UCSD-AML1 (cell line): ENCODE measurements at regions not wholly inside any gene's neighbourhood (a gene's known extent, or its start where the extent isn't known, plus 50 kb on each side); places are given as distances from the start of the nearest gene placed in this dataset.
"Not testable (repeated sequence)": the region's sequence is repeated elsewhere in the genome, so short reads cannot be mapped to it uniquely, and the experiment has no call there.

Source experiments
- DNase-seq: peaks from one replicate; lab custom pipeline; 2025; ENCODE audit not compliant: unreplicated experiment; lab: John Stamatoyannopoulos, UW

- no peak for DNase-seq
Measured at GRCh38 chr1:198809247-198809646, 170.4 kb downstream of the PTPRC start.

- no peak for DNase-seq
Measured at GRCh38 chr1:198811449-198811848, 172.6 kb downstream of the PTPRC start.

DNA sequence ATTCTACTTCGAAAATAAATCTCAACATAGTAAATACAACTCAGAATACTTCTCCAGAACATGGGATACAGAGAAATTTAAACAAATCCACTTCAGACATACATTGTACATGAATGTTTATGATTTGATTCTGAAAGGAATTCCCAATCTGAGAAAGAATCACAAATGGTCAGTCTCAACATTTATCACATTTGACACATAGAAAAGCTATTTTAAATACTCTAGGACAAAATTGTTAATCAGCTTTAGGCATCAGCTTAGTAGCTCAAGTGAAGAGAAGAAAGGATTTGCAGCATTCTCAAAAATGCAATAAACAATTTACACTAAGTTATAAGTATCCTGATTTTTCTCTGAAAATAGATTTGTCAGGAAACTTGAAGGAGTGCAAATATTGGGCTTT lies 184.8 kb downstream of the PTPRC start:
- DNase-seq: no peak

DNA sequence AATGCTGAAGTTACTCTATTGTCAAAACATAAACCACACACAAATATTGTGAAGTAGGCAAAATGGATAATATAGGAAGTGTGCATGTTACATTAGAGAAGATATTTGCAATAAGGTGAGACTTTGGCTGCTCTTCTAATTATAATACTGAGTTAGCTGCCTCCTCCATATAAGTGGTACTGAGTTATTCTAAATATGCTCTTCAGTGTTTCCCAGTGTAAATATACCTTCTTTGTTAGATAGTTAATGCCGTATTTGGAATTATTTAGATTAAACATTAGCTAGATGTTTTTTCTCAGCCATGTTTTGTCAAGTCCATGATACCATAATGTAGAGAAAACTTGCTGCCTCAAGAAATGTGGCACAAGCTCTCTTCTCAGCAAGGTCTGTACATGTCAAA lies 186.4 kb downstream of the PTPRC start:
- no peak for DNase-seq

- DNase-seq: no peak
Measured at GRCh38 chr1:198829356-198829755, 190.5 kb downstream of the PTPRC start.

DNA sequence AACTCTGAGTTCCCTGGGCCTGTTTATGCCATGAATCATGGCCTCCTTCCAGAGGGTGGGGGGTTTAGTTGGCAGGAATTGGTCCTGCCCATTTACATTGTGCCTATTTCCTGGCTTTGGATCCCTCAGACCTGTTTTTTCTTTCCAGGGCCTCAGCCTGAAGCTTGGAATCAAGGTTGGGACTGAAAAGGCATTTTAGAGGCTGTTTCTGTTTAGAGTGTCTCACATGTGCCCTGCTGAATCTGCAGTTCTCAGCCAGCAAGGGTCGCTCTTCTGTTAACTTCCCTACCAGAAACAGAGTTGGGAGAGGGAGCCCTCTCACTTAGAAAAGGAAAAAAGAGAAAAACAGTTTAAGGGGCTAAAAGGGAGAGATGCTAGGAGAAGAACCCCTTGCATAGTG lies 191.1 kb downstream of the PTPRC start:
- DNase-seq: peak; percentile 6

DNA sequence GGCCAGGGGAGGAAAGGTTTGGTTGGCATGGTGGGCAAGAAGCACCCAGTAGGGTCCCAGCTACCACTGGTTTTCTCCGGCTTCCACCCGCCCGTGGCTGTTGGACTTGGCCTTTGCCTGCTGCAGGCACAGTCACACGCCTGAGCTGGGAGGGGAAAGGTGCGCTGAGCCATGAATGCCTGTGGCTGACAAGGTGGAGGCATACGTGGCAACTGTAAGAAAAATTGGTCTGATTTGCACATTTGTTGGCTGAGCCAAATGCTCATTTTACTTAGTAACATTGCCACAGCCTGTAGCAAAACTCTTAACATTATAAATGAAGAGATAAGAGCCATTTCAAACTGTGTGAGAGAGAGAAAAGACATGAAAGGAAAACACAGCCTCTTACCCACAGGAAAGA lies 191.6 kb downstream of the PTPRC start:
- peak; percentile 6 for DNase-seq

DNA sequence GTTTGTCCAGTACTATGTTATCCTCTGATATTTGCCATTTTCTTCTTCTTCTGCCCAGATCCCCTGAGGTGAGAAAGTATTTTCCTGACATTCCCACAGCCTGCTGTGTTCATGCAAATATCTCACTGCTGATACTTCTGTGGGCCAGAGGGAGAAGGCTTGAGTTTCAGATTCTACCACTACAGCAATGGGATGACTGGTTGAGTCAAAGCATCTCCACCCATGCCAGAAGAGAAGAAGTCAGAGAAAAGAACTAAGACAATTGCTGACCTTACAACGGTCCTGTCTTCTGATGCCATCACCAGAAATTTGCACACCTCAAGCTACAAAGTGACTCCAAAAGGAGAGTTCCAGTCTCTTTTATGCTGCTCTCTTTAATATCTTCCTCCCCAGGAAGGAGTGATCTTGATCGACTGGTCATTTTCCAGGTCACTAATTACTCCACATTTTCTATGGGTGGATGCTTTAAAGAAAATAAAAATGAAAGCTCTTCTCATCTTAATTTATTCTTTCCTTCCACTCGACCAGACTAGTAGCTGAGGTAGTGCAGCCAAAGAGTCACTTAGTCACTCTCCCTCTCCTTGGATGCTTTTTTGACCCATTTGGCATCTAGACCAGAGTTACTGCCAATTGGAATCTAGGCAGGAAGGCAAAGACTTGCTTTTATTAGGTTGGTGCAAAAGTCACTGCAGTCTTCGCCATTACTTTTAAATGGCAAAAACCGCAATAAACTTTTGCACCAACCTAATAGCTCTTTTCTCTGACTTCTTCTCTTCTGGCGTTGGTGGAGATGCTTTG lies 195.1 kb downstream of the PTPRC start:
- DNase-seq: no peak

GRCh38 chr1:198837278-198838021 lies 198.6 kb downstream of the PTPRC start:
- peak; percentile 4 for DNase-seq

DNA sequence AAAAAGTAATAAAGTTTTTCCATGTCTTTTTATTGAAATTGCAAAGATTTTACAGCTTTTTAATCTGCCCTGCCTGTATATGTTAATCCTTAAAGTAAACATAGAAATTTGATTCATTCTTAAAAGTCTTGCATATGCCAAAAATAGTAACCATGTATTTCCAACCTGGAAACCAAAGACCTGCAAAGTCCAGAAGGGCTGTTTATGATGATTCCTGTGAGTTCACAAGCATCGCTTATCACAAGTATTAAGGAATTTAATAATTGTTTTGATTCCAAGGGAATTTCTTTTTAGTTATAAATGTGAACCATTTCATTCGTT lies 199.1 kb downstream of the PTPRC start:
- no peak for DNase-seq

GRCh38 chr1:198841477-198841876 lies 202.6 kb downstream of the PTPRC start:
- no peak for DNase-seq

- no peak for DNase-seq
Measured at GRCh38 chr1:198842686-198843085, 203.8 kb downstream of the PTPRC start.

- no peak for DNase-seq
Measured at GRCh38 chr1:198845271-198845670, 206.4 kb downstream of the PTPRC start.

DNA sequence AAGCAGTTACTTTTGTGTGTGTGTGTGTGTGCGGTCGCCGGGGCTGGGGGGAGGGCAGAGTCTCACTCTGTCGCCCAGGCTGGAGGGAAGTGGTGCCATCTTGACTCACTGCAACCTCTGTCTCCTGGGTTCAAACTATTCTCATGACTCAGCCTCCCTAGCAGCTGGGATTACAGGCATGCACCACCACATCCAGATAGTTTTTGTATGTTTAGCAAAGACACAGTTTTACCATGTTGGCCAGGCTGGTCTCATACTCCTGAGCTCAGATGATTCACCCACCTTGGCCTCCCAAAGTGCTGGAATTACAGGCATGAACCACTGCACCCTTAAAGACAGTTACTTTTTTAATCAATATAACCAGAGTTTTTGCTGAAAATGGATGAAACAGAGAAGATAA lies 207.0 kb downstream of the PTPRC start:
- DNase-seq: no peak

DNA sequence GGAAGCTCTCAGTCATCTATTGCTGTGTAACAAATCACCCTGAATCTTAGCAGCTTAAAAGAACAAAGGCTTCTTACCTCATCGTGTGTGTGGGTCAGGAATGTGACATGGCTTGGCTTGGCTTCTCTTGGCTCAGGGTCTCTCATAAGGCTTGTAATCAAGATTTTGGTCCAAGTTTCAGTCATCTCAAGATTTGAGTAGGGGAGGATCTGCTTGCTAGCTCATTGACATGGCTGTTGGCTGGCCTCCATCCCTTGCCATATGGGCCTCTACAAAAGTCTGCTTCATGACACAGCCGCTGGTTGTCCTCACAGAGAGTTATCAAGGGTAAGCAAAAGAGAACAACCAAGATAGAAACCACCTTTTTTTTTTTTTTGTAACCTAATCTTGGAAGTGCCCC lies 207.7 kb downstream of the PTPRC start:
- DNase-seq: no peak

GRCh38 chr1:198848206-198848605 lies 209.4 kb downstream of the PTPRC start:
- no peak for DNase-seq

GRCh38 chr1:198848649-198849048 lies 209.8 kb downstream of the PTPRC start:
- no peak for DNase-seq

- no peak for DNase-seq
Measured at GRCh38 chr1:198849093-198849492, 210.3 kb downstream of the PTPRC start.

GRCh38 chr1:198850196-198850595 lies 211.4 kb downstream of the PTPRC start:
- DNase-seq: no peak

GRCh38 chr1:198850966-198851365 lies 212.1 kb downstream of the PTPRC start:
- not testable (repeated sequence) for DNase-seq

- DNase-seq: no peak
Measured at GRCh38 chr1:198856601-198857000, 217.8 kb downstream of the PTPRC start.

DNA sequence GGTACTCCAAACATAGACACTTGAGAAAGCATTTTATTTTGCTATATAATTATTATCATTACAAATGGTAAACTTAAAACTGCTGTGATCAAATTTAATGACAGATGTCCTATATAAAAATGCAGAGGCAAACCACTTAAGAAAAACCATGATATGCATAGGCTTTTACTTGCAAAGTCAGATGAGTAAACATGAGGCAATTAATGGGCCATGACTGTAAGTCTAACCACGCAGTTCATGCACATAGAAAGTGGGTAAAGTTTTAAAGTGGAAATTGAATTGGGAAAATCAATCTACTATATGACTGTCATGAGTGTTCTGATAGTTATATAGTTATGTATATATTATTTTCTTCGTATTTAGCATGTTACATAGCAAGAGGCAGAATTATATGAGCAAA lies 219.2 kb downstream of the PTPRC start:
- DNase-seq: no peak

DNA sequence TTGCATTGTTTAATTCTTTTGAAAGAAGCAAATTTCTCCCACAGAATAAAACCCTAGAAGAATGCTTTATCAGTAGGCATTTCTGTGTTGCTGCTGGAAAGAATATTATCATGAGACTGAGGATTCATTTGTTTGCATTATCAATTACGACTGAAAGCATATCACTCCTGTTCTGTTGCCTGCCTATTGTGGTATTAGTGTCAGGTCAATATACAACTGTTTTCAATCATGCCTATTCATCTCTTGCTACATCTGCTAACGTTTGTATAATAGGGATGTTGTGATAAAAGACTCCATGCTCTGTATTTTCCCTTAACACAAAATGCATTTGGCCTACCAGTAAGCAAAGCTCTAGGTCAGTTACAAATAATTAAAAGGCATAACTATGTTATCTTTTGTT lies 221.5 kb downstream of the PTPRC start:
- DNase-seq: no peak
